PC-9 (cell line): ENCODE measurements at regions not wholly inside any gene's neighbourhood (a gene's known extent, or its start where the extent isn't known, plus 50 kb on each side); places are given as distances from the start of the nearest gene placed in this dataset.

Source experiments
- BruUV-seq: library from RNA; stranded (reverse); fragments of 400-500 nt; replicated peaks from 2 replicates; lab custom pipeline; 2021; lab: Mats Ljungman, UMichigan
- CTCF ChIA-PET: fragments of 300-600 bp; sonication (Branson Sonifier 250); formaldehyde crosslinking; loops from one replicate; lab custom pipeline; 2022; ENCODE audit warnings: antibody characterized with exemption; lab: Charles Lee
- POLR2A ChIA-PET: fragments of 300-600 bp; sonication (Branson Sonifier 250); formaldehyde crosslinking; loops from one replicate; lab custom pipeline; 2022; ENCODE audit warnings: antibody characterized with exemption; ENCODE audit not compliant: unreplicated experiment; lab: Charles Lee
- DNase-seq, 2 experiments: peaks; one replicate each; pipeline versions ENCODE4 v3.0.0 to v3.0.0-alpha.2; 2015 to 2022; ENCODE audit warnings: mixed read lengths in 1 of 2
- H2AFZ ChIP-seq: fragments of 200-600 bp; sonication (generic); 2 replicates; pipeline ENCODE4 v1.8.1; 2017; ENCODE audit warnings: antibody characterized with exemption
- H3F3A ChIP-seq: fragments of 200-600 bp; sonication (generic); 2 replicates; pipeline ENCODE4 v1.8.1; 2017; ENCODE audit warnings: antibody characterized with exemption, mild to moderate bottlenecking, low read depth; ENCODE audit not compliant: insufficient read depth
- H3K27ac ChIP-seq: fragments of 200-600 bp; sonication (generic); 2 replicates; pipeline ENCODE4 v1.6.1; 2016; ENCODE audit warnings: mixed run types
- H3K27me3 ChIP-seq: fragments of 200-600 bp; sonication (generic); 2 replicates; pipeline ENCODE4 v1.6.1; 2016; ENCODE audit warnings: low read depth, mixed run types; ENCODE audit not compliant: insufficient read depth
- H3K36me3 ChIP-seq: fragments of 200-600 bp; sonication (generic); 2 replicates; pipeline ENCODE4 v1.6.1; 2016; ENCODE audit warnings: low read depth, mixed run types
- H3K4me1 ChIP-seq: fragments of 200-600 bp; sonication (generic); replicated peaks from 2 replicates; pipeline ENCODE4 v1.6.1; 2016; ENCODE audit warnings: mixed run types; ENCODE audit not compliant: insufficient read depth
- H3K4me2 ChIP-seq: fragments of 200-600 bp; sonication (generic); 2 replicates; pipeline ENCODE4 v1.6.1; 2017; ENCODE audit warnings: mixed run types
- H3K4me3 ChIP-seq: fragments of 200-600 bp; sonication (generic); 2 replicates; pipeline ENCODE4 v1.6.1; 2016; ENCODE audit warnings: mixed run types
- H3K79me2 ChIP-seq: fragments of 200-600 bp; sonication (generic); 2 replicates; pipeline ENCODE4 v1.6.1; 2017; ENCODE audit warnings: low read depth, mixed run types
- H3K9me2 ChIP-seq: fragments of 200-600 bp; sonication (generic); 2 replicates; pipeline ENCODE4 v1.8.1; 2017; ENCODE audit warnings: mild to moderate bottlenecking; ENCODE audit not compliant: insufficient read depth
- H3K9me3 ChIP-seq: fragments of 200-600 bp; sonication (generic); 2 replicates; pipeline ENCODE4 v1.8.1; 2016; ENCODE audit warnings: low read depth; ENCODE audit not compliant: insufficient read depth
- H4K20me1 ChIP-seq: fragments of 200-600 bp; sonication (generic); 2 replicates; pipeline ENCODE4 v1.8.1; 2017; ENCODE audit not compliant: insufficient read depth
- EZH2 ChIP-seq: fragments of 200-600 bp; sonication (generic); IDR thresholded peaks from 2 replicates; pipeline ENCODE4 v1.8.0; 2017; ENCODE audit warnings: antibody characterized with exemption, low read depth
- intact Hi-C: fragments of 100-400 bp; cut with micrococcal nuclease; formaldehyde crosslinking; loops from one replicate; pipeline ENCODE4 v1.10.0; 2022; ENCODE audit not compliant: unreplicated experiment
- TF ChIP-seq, protein P1 (sequence below): fragments of 200-600 bp; sonication (generic); conservative IDR thresholded peaks from 2 replicates; pipeline ENCODE4 v1.6.1; 2017; ENCODE audit warnings: mixed run types, antibody characterized with exemption, mild to moderate bottlenecking, moderate library complexity

DNA sequence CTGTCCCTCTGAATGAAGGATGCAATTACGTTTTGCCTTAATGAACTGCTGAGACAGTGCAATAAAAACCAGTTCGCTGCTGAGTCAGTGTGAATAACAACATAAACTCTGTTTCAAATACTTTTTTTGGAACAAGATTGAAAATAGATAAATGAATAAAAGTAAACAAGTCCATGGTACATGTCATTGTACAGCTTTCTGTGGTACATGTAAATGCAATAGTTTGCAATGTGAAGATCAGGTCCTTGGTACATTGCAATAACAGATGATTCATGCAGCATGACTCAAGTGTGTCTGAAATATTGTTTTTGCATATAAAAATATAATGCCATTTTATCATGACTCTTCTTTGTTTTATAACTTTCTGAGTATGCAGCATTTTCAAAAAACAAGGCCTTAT, 193.4 kb upstream of the PACRGL start:
- H3K9me2 ChIP-seq: no peaks in the 10 kb centered on the region
- H2AFZ ChIP-seq: no peak overlapping the region
- H3K27me3 ChIP-seq: no peaks in the 10 kb centered on the region
- H3F3A ChIP-seq: no peaks in the 10 kb centered on the region
- H3K79me2 ChIP-seq: no peaks in the 10 kb centered on the region
- CTCF ChIA-PET: no interaction called here
- TF ChIP-seq EZH2: no peak
- TF ChIP-seq, protein P1, sequence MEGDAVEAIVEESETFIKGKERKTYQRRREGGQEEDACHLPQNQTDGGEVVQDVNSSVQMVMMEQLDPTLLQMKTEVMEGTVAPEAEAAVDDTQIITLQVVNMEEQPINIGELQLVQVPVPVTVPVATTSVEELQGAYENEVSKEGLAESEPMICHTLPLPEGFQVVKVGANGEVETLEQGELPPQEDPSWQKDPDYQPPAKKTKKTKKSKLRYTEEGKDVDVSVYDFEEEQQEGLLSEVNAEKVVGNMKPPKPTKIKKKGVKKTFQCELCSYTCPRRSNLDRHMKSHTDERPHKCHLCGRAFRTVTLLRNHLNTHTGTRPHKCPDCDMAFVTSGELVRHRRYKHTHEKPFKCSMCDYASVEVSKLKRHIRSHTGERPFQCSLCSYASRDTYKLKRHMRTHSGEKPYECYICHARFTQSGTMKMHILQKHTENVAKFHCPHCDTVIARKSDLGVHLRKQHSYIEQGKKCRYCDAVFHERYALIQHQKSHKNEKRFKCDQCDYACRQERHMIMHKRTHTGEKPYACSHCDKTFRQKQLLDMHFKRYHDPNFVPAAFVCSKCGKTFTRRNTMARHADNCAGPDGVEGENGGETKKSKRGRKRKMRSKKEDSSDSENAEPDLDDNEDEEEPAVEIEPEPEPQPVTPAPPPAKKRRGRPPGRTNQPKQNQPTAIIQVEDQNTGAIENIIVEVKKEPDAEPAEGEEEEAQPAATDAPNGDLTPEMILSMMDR: no peak
- H3K27ac ChIP-seq: no peak overlapping the region
- no peak for DNase-seq
- no peak overlapping the region for H3K4me2 ChIP-seq
- POLR2A ChIA-PET: no interaction called here
- no peaks in the 10 kb centered on the region for H4K20me1 ChIP-seq
- H3K4me1 ChIP-seq: no peaks in the 10 kb centered on the region
- H3K9me3 ChIP-seq: no peaks in the 10 kb centered on the region
- H3K4me3 ChIP-seq: no peak overlapping the region
- intact Hi-C loops: no loop called here
- no TSS peak for BruUV-seq
- H3K36me3 ChIP-seq: no peaks in the 10 kb centered on the region

DNA sequence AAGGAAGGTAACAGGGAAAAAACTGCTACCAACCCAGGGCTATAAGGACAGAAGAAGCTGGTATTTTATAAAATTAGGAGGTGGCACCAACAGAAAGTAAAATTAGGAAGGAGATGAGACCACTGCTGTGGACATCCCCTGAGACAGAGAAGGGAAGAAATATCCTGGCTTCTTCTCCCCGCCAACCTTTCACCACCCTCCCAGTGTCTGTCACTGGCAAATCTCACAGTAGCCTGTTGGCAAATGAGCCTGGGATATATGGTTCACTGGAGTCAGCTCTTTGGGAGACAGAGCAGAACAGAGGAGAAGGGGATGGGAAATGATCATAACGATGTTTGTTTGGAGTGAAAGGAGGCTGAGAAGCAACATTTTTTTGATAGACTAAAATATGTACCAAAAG, 190.9 kb upstream of the PACRGL start:
- TF ChIP-seq, protein P1: no peak
- no peaks in the 10 kb centered on the region for H3K4me1 ChIP-seq
- no peaks in the 10 kb centered on the region for H3K9me2 ChIP-seq
- H4K20me1 ChIP-seq: no peaks in the 10 kb centered on the region
- no TSS peak for BruUV-seq
- no peak overlapping the region for H3K4me3 ChIP-seq
- no peak for DNase-seq
- no peaks in the 10 kb centered on the region for H3K9me3 ChIP-seq
- H3F3A ChIP-seq: no peaks in the 10 kb centered on the region
- CTCF ChIA-PET: no interaction called here
- no peak overlapping the region for H2AFZ ChIP-seq
- no peaks in the 10 kb centered on the region for H3K27me3 ChIP-seq
- H3K79me2 ChIP-seq: no peaks in the 10 kb centered on the region
- POLR2A ChIA-PET: no interaction called here
- H3K4me2 ChIP-seq: no peak overlapping the region
- no peak overlapping the region for H3K27ac ChIP-seq
- H3K36me3 ChIP-seq: no peaks in the 10 kb centered on the region
- intact Hi-C loops: no loop called here

DNA sequence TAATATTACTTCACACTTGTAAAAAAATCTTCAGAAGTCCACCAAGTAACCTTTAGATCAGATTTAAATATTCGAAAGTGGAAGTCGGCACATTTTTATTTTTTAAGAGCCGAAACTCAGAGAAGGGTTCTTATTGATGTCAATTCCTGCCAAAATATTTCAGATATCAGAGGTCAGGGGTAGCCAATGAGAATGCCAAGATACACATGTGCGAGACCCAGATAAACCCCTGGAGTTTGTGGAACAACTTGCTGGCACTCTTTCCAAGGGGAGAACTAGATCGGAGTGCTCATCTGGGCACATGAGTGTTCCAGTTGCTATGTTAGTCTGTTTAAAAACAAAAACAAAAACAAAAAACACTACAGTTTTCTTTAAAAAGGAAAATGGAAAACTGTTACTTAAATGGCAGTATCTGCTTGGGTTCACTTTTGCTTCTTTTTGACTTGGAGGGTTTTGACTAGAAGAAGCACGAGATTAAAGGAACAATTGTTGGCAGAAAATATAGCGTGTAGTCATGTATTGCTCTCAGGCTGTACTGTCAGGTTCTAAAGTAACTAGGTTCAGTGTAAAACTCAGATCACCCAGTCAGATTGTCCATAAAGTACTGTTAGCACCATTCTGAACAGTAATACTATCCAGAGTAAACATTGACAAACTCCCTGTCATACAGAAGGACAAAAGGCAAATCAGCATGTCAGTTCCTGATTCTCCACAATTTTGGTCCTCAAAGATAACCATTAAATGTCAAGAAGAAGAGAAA, 188.0 kb upstream of the PACRGL start:
- Histone ChIP-seq H2AFZ (no peak overlapping the region), H3K36me3 (no peaks in the 10 kb centered on the region), H3K27ac (no peak overlapping the region), H3K4me2 (no peak overlapping the region), H3K9me2 (no peaks in the 10 kb centered on the region), H3K4me1 (no peaks in the 10 kb centered on the region), H3F3A (no peaks in the 10 kb centered on the region), H3K27me3 (no peaks in the 10 kb centered on the region), H3K4me3 (no peak overlapping the region), H3K9me3 (no peaks in the 10 kb centered on the region), H3K79me2 (no peaks in the 10 kb centered on the region), H4K20me1 (no peaks in the 10 kb centered on the region)
- ChIA-PET CTCF (no interaction called here), POLR2A (no interaction called here)
- no peak for DNase-seq
- no TSS peak for BruUV-seq
- TF ChIP-seq, protein P1: no peak
- no peak for TF ChIP-seq EZH2
- intact Hi-C loops: no loop called here
